ENCODE measurements at regions not wholly inside any gene's neighbourhood (a gene's known extent, or its start where the extent isn't known, plus 50 kb on each side); places are given as distances from the start of the nearest gene placed in this dataset.

GRCh38 chr7:33729726-33730125, 175.6 kb upstream of the BMPER start:
- DNase-seq, result no peak

- no peak for DNase-seq
Observed at GRCh38 chr7:33730958-33731357, 174.4 kb upstream of the BMPER start.

- DNase-seq, result no peak
Observed at GRCh38 chr7:33731912-33732311, 173.4 kb upstream of the BMPER start.

DNA sequence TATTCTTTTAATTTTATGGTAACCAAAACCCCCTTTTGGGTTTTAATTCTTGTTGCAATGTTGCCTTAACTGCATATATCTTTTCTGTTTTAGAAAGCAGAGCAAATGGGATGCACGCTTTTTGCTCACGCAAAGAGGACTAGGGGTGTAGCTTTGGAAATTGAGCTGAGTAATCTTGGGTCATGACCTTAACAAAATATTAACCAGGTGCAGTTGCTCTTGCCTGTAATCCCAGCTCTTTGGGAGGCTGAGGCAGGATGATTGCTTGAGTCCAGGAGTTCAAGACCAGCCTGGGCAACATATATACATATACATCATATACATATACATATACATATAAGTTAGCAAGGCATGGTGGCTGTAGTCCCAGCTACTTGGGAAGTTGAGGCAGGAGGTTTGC, 172.9 kb upstream of the BMPER start:
- no peak for DNase-seq

DNA sequence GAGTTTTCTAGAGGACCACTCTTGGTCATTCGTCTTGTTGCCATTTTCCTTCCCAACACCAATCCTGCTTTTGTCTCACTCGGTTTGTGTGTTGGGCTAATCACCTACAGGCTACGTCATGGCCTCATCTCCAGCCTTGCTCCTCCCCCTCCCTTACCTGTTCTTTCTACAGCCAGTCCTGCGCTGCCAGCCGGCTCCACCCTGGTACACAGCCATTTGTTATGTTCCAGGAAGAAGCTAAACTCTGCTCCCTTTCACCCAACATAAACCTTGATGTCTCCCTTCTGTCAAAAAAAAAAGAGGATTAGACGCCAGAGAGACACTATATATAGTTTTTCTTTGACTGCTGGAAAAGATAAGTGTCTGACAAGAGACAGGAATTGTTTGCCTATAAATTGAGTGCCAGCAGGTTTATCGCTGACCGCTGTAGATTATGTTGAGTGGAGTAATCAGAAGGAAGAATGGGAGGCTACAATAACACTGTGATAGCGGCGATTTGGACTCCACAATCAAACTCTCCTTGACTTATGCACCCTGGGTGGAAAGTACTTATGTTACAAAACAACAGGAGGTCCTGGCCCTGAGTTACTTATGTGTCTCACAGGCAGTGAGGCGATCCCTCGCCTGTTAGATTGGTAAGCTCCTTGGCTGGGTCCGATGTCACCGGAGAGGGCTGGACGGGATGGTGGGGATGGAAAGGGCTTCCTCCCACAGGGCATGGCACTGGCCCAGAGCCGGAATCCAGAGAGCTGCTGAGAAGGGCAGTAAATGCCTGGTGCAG, 171.3 kb upstream of the BMPER start:
- no peak for DNase-seq

GRCh38 chr7:33735403-33735802, 169.9 kb upstream of the BMPER start:
- no peak for DNase-seq

DNA sequence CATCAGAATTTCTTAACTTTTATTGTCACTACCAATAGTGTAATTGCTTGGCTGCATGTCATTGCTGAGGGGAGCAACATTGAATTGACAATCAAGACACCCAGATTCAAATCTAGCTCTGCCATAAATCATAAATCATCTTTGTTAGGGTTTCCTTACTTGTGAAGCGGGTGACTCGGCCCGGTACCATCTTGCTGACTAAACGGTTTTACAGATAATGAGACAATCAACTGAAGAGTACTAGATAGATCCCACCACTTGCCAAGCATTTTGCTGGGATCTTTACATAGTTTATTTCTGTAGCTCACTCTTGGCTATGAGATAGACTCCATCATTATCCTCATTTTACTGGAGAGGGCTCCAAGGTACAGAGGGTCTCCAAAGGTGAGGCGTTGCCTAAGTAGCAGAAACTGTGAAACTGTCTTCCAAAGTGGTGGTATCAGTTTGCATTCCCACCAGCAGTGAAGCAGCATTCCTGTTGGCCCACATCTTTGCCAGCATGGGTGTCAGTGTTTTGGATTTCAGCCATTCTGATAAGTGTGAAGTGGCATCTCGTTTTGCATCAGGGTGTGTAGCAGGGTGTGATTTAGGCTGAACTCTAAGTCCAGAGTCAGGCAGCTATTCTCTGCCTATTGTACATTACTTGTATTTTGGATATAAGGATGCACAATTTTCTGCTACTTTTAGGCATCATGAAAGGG, 168.7 kb upstream of the BMPER start:
- DNase-seq, result no peak

- no peak for DNase-seq
Observed at GRCh38 chr7:33738260-33738935, 166.9 kb upstream of the BMPER start.

DNA sequence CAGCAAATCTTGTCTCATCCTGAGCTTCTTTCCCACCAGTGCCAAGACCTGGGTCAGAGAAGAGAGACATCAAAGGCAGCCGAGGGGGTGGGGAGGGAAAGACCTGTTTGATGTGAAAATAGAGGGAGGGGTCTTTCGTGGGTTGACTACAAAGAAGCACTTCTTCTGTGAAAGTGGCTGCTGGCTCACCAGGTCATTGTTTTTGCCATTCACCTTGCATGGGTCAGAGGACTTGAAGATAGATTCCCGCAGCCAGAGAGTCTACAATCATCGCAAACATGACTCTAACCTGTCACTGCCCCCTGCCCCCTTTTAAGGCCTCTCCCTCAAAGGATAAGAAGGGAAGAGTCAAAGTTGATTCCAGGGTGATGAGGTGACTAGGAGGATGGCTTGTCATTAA, 166.1 kb upstream of the BMPER start:
- no peak for DNase-seq

- no peak for DNase-seq
Observed at GRCh38 chr7:33742521-33742920, 162.8 kb upstream of the BMPER start.

GRCh38 chr7:33742999-33743587, 162.2 kb upstream of the BMPER start:
- no peak for DNase-seq

GRCh38 chr7:33743594-33743993, 161.7 kb upstream of the BMPER start:
- DNase-seq, result no peak

- DNase-seq, result peak; percentile 7
Observed at GRCh38 chr7:33744293-33745075, 160.9 kb upstream of the BMPER start.

- DNase-seq, result no peak
Observed at GRCh38 chr7:33745934-33746333, 159.4 kb upstream of the BMPER start.

DNA sequence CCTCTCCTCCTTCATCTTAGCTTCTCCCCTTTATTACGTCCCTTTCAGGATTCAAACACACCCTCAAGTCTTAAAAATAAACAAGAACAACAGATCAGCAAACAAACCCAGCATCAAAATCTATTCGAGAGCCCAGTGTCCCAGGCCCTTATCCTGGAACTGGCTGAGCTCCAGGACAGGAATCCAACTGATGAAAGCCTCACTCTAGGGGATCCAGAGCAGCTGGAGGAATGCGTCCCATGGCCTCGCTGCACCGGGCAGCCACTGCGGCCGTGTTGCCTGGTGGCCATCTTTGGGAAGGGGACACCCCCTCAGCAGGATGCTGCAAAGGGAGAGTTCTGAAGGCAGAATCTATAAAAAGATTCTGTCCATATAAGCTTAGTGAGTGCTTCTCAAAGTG, 156.5 kb upstream of the BMPER start:
- DNase-seq, result no peak

- DNase-seq, result no peak
Observed at GRCh38 chr7:33750177-33750576, 155.2 kb upstream of the BMPER start.

DNA sequence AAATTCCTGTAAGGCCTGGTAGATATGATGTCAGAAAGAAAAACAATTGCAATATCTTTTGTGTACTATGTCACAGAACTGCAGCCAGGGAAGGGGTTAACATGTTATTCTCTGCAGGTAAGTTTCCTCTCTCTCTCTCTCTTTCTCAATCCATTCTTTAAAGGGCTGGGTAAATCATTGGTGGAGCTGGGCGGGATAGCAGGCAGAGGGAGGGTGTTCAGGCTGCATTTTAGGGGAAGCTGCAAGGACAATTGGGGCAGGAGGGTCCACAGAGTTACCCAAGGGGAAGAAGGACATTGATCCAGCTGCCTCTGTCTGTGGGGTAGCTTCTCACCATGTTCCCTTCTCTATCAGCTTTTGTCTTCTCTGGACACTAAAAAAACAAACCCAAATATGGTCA, 153.9 kb upstream of the BMPER start:
- no peak for DNase-seq

DNA sequence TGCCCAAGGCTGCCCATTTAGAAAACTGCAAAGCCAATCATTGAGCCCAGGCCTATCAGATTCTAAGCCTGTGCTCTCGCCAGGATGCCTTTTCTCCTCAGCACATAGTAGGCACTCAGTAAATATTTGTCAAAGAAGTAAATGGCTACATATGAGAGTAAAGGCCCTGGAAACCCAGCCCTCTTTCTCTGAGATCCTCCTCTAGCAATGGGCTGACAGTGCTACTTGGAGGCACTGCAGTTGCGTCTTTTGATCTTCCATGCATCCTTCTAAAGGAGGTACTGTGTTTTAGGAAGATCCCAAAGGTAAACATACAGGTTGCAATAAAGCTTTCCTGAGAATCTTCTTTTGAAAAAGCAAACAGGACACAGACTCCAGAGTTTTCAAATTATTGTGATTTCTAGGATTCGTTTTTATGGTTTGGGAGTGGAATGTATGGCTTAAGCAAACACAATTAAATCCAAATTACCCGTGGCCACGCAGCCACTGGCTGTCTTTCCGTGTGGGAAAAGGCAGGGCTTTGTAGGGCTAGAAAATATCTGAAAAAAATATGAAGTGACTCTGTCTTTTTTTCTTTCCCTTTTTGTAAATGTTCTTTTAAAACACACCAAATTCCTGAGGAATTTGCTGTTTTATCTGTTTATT, 151.3 kb upstream of the BMPER start:
- DNase-seq, result no peak

DNA sequence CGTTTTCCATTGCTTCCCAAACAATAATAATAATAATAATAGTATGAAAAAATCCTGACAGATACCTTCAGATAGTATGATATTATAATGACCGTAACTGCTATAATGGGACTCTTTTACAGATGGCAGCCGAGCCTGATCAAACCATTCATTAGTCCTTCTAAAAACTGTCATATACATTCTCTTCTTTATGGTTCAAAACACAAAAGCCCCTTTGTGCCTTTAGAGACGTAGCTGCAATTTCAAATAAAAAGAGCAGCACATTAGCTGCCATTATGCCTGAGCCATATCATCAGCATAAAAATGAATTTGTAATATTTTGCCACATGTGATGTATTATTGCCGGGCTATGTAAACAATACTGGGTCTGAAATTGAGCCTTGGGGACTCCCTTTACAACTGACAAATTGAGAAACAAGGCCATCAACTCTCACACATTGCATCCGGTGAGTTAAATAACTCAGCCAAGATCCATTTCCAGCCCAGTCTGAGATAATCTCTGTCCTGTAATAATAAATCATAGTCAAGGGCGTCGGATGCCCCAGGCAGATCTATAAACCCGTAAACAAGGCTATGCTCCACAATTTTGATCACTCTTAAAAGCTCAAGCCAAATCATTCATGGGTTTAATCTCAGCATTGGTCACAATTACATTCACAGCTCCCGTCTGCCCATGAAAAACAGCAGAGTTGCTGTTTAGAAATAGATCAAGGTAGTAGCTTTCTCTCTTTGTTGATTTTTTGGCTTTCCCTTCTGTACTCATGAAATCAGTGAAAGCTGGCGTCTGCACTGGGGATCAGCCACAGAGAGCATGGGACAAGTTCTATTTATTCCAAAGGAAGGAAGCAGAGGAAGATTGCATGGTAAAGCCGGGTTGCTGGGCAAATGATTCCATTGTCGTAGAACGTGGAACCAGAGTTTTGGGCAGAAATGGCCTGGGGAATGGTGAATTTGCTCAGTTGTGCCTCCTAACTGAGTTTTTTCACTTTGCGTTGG, 150.1 kb upstream of the BMPER start:
- DNase-seq, result no peak

GRCh38 chr7:33757050-33757449, 148.3 kb upstream of the BMPER start:
- DNase-seq, result no peak

DNA sequence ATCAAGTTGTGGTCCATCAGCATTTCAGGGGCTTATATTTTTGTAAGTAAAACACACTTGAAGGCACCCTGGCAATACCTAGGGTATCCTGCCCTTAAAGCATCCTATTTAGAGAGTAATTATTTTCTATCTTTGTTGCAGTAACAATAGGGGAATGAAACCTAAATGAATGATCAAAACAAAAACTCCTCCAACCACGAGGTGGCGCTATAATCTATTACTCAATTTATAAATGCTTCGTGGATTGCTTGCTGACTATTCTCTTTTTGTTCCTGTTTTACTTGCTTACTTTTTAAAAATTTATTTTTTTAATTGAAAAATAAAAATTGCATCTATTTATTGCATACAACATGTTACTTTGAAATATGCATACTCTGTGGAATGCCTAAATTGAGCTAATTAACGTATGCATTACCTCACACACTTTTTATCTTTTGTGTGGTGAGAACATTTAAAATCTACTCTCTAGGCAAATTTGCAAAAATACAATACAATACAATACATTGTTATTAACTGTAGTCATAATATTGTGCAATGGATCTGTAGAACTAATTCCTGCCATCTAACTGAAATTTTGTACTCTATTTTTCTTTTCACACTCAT, 147.7 kb upstream of the BMPER start:
- DNase-seq, result no peak
